SU-DHL-6 (cell line): ENCODE measurements at regions not wholly inside any gene's neighbourhood (a gene's known extent, or its start where the extent isn't known, plus 50 kb on each side); places are given as distances from the start of the nearest gene placed in this dataset.

Source experiments
- CTCF ChIP-seq: fragments of 200-600 bp; sonication (generic); IDR thresholded peaks from one replicate; pipeline ENCODE4 v1.5.1; 2017; ENCODE audit warnings: antibody characterized with exemption, mild to moderate bottlenecking, low read length, moderate library complexity; ENCODE audit not compliant: insufficient read depth, poor library complexity, severe bottlenecking
- EZH2phosphoT487 ChIP-seq: fragments of 200-600 bp; sonication (generic), shearing (Covaris generic); conservative IDR thresholded peaks from 2 replicates; pipeline ENCODE4 v1.6.1; 2018; ENCODE audit warnings: mild to moderate bottlenecking, antibody characterized with exemption, low read length, moderate library complexity, mixed read lengths

GRCh38 chr12:5243014-5243413, 188.9 kb upstream of the NTF3 start:
- TF ChIP-seq CTCF (no peak), EZH2phosphoT487 (no peak)
